Natural killer cell (primary cell): ENCODE measurements at regions not wholly inside any gene's neighbourhood (a gene's known extent, or its start where the extent isn't known, plus 50 kb on each side); places are given as distances from the start of the nearest gene placed in this dataset.

Experiments used
- ATAC-seq, 3 donors: fragments of 150-1000 bp in 2 of 3; fragments of 200-7000 bp in 1 of 3; cut with Tn5 transposase; 1 replicate in 1 of 3; 2 replicates in 2 of 3; pipeline ENCODE4 v1.10.0; 2021; ENCODE audit warnings: mild to moderate bottlenecking in 2 of 3, moderate library complexity in 2 of 3
- DNase-seq, 2 donors: peaks; one replicate each; pipeline versions ENCODE4 v3.0.0 to v3.0.0-alpha.2; 2013 to 2021; ENCODE audit warnings: mixed read lengths in 1 of 2
- H3K27ac ChIP-seq: one replicate; pipeline ENCODE4 v1.5.1; 2013; ENCODE audit warnings: mild to moderate bottlenecking, low read length
- H3K27me3 ChIP-seq: one replicate; pipeline ENCODE4 v1.6.1; 2013; ENCODE audit warnings: low read length; ENCODE audit not compliant: control insufficient read depth, insufficient read depth
- H3K36me3 ChIP-seq: one replicate; pipeline ENCODE4 v1.6.1; 2013; ENCODE audit warnings: low read length; ENCODE audit not compliant: control insufficient read depth, insufficient read depth
- H3K4me1 ChIP-seq: one replicate; pipeline ENCODE4 v1.6.1; 2013; ENCODE audit warnings: low read length; ENCODE audit not compliant: control insufficient read depth, insufficient read depth
- H3K4me3 ChIP-seq: one replicate; pipeline ENCODE4 v1.5.1; 2013; ENCODE audit warnings: low read length
- H3K9me3 ChIP-seq: one replicate; pipeline ENCODE4 v1.6.1; 2013; ENCODE audit warnings: low read length; ENCODE audit not compliant: control insufficient read depth, insufficient read depth
- H3K27ac Mint-ChIP-seq, 2 donors: one replicate each; pipeline ENCODE4 v1.8.0; 2022; ENCODE audit warnings: mild to moderate bottlenecking in 2 of 2, mixed read lengths in 2 of 2, moderate library complexity in 1 of 2
- H3K27me3 Mint-ChIP-seq, 2 donors: one replicate each; pipeline ENCODE4 v1.8.0; 2022; ENCODE audit warnings: low read depth in 2 of 2, mixed read lengths in 2 of 2
- H3K36me3 Mint-ChIP-seq: one replicate; pipeline ENCODE4 v1.8.0; 2022; ENCODE audit warnings: mixed read lengths
- H3K4me1 Mint-ChIP-seq, 2 donors: one replicate each; pipeline ENCODE4 v1.8.0; 2022; ENCODE audit warnings: mixed read lengths in 2 of 2
- H3K4me3 Mint-ChIP-seq: one replicate; pipeline ENCODE4 v1.8.0; 2022; ENCODE audit warnings: mild to moderate bottlenecking, moderate library complexity, mixed read lengths
- H3K9me3 Mint-ChIP-seq, 2 donors: one replicate each; pipeline ENCODE4 v1.8.0; 2022; ENCODE audit warnings: mixed read lengths in 2 of 2
- WGBS: methylation state at CpG from one replicate; pipeline ENCODE4 v1.1.7; 2013; ENCODE audit warnings: missing lambda C conversion rate; ENCODE audit not compliant: insufficient coverage; 5-methylcytosine and 5-hydroxymethylcytosine counted together
- intact Hi-C: fragments of 100-400 bp; cut with micrococcal nuclease; formaldehyde crosslinking; loops from one replicate; pipeline ENCODE4 v1.14.2; 2022
- TF ChIP-seq, protein P1 (sequence below): fragments of 200-600 bp; IDR thresholded peaks from one replicate; pipeline ENCODE4 v1.8.0; 2022; ENCODE audit warnings: antibody characterized with exemption

DNA sequence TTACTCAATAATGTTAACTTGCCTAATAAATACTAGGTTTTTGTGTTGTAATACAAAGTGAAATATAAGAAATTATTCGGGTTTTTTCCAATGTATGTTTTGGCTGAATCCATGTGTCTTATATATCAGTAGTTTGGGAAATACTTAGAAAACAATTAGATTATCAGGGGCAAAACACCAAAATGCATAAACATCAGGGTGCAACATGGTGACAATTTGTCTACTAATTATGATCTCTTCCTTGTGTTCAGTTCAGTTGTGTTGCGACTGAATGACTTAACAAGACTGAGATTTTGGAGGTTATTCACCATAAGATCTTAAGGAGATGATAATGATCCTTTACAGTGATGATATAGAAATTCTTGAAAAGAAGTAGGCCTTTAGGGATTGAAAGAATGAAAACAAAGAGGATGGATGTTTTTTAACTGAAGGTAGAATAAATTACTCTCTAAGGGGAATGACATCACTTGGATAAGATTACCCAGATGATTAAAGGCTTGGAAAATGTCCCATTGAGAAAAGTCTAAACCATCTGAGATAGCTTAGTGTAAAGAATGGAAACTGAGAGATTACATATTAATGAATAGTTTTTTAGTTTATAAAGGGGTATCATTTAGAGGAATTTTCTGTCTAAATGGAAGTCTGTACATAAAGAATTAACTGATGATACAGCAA lies 415.8 kb downstream of the SPATA31D1 start:
- Mint-ChIP-seq H3K4me3 (no peak overlapping the region), H3K36me3 (peaks cover 7% of the 10 kb centered on the region), H3K9me3 (peaks cover 7 to 11% of the 10 kb centered on the region in 2 donors), H3K4me1 (no peaks in the 10 kb centered on the region), H3K27me3 (no peaks in the 10 kb centered on the region), H3K27ac (no peak overlapping the region)
- Histone ChIP-seq H3K9me3 (peaks cover 2% of the 10 kb centered on the region), H3K27ac (no peak overlapping the region), H3K4me3 (no peak overlapping the region), H3K4me1 (no peaks in the 10 kb centered on the region), H3K36me3 (no peaks in the 10 kb centered on the region), H3K27me3 (no peaks in the 10 kb centered on the region)
- WGBS: 89% methylated on average over 2 of the region's 2 CpGs
- ATAC-seq (no peak), DNase-seq (no peak)
- intact Hi-C loops: no loop called here
- TF ChIP-seq, protein P1, sequence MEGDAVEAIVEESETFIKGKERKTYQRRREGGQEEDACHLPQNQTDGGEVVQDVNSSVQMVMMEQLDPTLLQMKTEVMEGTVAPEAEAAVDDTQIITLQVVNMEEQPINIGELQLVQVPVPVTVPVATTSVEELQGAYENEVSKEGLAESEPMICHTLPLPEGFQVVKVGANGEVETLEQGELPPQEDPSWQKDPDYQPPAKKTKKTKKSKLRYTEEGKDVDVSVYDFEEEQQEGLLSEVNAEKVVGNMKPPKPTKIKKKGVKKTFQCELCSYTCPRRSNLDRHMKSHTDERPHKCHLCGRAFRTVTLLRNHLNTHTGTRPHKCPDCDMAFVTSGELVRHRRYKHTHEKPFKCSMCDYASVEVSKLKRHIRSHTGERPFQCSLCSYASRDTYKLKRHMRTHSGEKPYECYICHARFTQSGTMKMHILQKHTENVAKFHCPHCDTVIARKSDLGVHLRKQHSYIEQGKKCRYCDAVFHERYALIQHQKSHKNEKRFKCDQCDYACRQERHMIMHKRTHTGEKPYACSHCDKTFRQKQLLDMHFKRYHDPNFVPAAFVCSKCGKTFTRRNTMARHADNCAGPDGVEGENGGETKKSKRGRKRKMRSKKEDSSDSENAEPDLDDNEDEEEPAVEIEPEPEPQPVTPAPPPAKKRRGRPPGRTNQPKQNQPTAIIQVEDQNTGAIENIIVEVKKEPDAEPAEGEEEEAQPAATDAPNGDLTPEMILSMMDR: no peak

DNA sequence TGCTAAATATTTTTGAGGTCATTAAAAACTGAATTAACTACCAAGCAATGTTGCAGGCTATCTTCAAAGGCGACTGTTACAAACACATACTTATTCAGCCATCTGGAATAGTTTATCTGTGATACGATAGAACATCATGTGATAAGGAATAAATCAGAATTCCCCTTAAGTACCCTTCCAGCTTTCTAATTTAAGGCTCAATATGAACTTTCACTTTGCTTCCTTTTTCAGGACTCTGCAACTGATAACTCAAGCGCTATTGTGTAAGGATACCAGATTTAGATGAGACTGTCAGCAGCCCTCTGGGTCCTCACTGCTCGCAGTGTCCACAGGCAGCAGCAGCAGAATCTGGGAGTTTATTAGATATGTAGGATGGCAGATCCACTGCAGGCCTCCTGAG lies 416.3 kb downstream of the SPATA31D1 start:
- Mint-ChIP-seq H3K4me3 (no peak overlapping the region), H3K4me1 (no peaks in the 10 kb centered on the region), H3K9me3 (peaks cover 6 to 11% of the 10 kb centered on the region in 2 donors), H3K27ac (no peak overlapping the region), H3K36me3 (peaks cover 7% of the 10 kb centered on the region), H3K27me3 (no peaks in the 10 kb centered on the region)
- WGBS: 92% methylated on average over 3 of the region's 4 CpGs
- Histone ChIP-seq H3K27ac (no peak overlapping the region), H3K4me3 (no peak overlapping the region), H3K9me3 (peaks cover 2% of the 10 kb centered on the region), H3K4me1 (no peaks in the 10 kb centered on the region), H3K36me3 (no peaks in the 10 kb centered on the region), H3K27me3 (no peaks in the 10 kb centered on the region)
- TF ChIP-seq, protein P1: no peak
- DNase-seq (no peak), ATAC-seq (no peak)
- intact Hi-C loops: no loop called here

DNA sequence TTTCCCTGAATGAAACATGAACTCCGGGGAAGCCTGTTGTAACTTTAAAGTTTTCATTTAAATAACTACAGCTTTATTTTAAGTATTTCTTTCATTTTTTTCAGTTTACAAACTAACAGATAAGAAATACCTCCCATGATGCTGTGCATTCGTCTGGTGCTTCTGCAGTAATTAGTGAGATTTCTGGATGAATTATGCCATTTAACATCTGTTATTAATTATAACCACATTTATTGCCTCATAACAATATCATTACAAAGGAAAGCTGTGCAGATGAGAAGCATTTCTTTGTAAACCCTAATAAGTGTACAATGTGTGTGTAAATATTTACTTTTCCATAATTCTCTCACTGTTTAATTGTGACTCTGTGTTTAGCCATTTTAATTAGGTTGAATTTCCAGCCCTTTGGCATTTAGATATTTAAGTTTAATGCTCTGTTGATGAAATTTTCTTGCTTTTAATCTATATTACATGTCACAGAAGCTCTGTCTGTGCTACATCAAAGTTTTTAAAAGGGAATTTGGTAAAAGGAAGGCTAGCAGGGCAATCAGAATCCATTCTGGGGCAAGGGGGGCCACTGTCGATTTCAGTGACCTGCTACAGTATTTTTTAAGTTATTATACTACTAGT lies 418.0 kb downstream of the SPATA31D1 start:
- H3K36me3 Mint-ChIP-seq: peaks cover 7% of the 10 kb centered on the region
- H3K27me3 Mint-ChIP-seq: no peaks in the 10 kb centered on the region
- WGBS: 100% methylated on average over 1 of the region's 3 CpGs
- DNase-seq (no peak), ATAC-seq (no peak)
- TF ChIP-seq, protein P1: no peak
- H3K4me1 Mint-ChIP-seq: no peaks in the 10 kb centered on the region
- H3K27me3 ChIP-seq: no peaks in the 10 kb centered on the region
- no peak overlapping the region for H3K4me3 ChIP-seq
- no peaks in the 10 kb centered on the region for H3K36me3 ChIP-seq
- H3K4me1 ChIP-seq: no peaks in the 10 kb centered on the region
- H3K9me3 Mint-ChIP-seq: peaks cover 6 to 9% of the 10 kb centered on the region in 2 donors
- H3K4me3 Mint-ChIP-seq: no peak overlapping the region
- intact Hi-C loops: no loop called here
- no peak overlapping the region for H3K27ac ChIP-seq
- peaks cover 2% of the 10 kb centered on the region for H3K9me3 ChIP-seq
- H3K27ac Mint-ChIP-seq: no peak overlapping the region

DNA sequence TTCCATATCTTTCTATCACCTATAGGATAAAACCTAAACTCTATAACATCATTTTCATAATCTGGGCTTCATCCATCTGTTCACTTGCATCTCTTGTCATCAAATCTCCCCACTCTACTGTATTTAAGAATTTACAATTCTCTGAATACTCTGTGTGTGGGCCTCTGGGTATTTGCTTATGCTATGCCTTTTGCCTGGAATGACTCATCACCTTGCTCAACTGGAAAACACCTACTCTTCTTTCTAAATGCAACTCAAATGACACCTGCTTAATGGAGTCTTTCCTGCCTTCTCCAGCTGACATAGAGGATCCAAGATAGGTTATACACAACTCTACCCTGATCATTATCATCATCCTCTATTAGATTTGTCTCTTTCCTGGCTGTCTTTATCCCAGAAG lies 421.7 kb downstream of the SPATA31D1 start:
- TF ChIP-seq, protein P1: no peak
- Histone ChIP-seq H3K9me3 (peaks cover 2% of the 10 kb centered on the region), H3K4me1 (no peaks in the 10 kb centered on the region), H3K27ac (no peak overlapping the region), H3K4me3 (no peak overlapping the region), H3K27me3 (no peaks in the 10 kb centered on the region), H3K36me3 (no peaks in the 10 kb centered on the region)
- peaks cover 15% of the 10 kb centered on the region for H3K36me3 Mint-ChIP-seq
- H3K27ac Mint-ChIP-seq: no peak overlapping the region
- no peak overlapping the region for H3K4me3 Mint-ChIP-seq
- no peaks in the 10 kb centered on the region for H3K27me3 Mint-ChIP-seq
- no peak for DNase-seq
- no peaks in the 10 kb centered on the region for H3K4me1 Mint-ChIP-seq
- no peak for ATAC-seq
- intact Hi-C loops: no loop called here
- H3K9me3 Mint-ChIP-seq: peaks cover 6 to 11% of the 10 kb centered on the region in 2 donors
